Trophoblast cell (in vitro differentiated cells and primary cell): ENCODE measurements at regions not wholly inside any gene's neighbourhood (a gene's known extent, or its start where the extent isn't known, plus 50 kb on each side); places are given as distances from the start of the nearest gene placed in this dataset.
A peak's percentile ranks its signal among the peaks of the same experiment; 100 is the strongest.
"Not testable (repeated sequence)": the region's sequence is repeated elsewhere in the genome, so short reads cannot be mapped to it uniquely, and the experiment has no call there.

ENCODE experiments used
- DNase-seq, 2 donors: peaks; one replicate each; pipeline ENCODE4 v3.0.0-alpha.2; 2016
- H2AFZ ChIP-seq: 2 replicates; pipeline ENCODE4 v1.6.1; 2013; ENCODE audit warnings: low read length, moderate library complexity, mild to moderate bottlenecking; ENCODE audit not compliant: insufficient read depth, poor library complexity
- H2AK5ac ChIP-seq: 2 replicates; pipeline ENCODE4 v1.6.1; 2013; ENCODE audit warnings: mild to moderate bottlenecking, low read length
- H2BK120ac ChIP-seq: 2 replicates; pipeline ENCODE4 v1.6.1; 2013; ENCODE audit warnings: low read length, mild to moderate bottlenecking, moderate library complexity; ENCODE audit not compliant: insufficient read depth, poor library complexity
- H2BK12ac ChIP-seq: 2 replicates; pipeline ENCODE4 v1.6.1; 2013; ENCODE audit warnings: mild to moderate bottlenecking, low read length, moderate library complexity
- H2BK5ac ChIP-seq: 2 replicates; pipeline ENCODE4 v1.6.1; 2013; ENCODE audit warnings: low read length, low read depth, moderate library complexity, mild to moderate bottlenecking; ENCODE audit not compliant: poor library complexity
- H3K14ac ChIP-seq: 2 replicates; pipeline ENCODE4 v1.6.1; 2013; ENCODE audit warnings: mild to moderate bottlenecking, low read length
- H3K18ac ChIP-seq: 2 replicates; pipeline ENCODE4 v1.6.1; 2013; ENCODE audit warnings: mild to moderate bottlenecking, low read length
- H3K23ac ChIP-seq: 2 replicates; pipeline ENCODE4 v1.6.1; 2013; ENCODE audit warnings: low read length
- H3K27ac ChIP-seq: 2 replicates; pipeline ENCODE4 v1.5.1; 2013; ENCODE audit warnings: low read depth, mild to moderate bottlenecking, inconsistent platforms, low read length, moderate library complexity
- H3K27me3 ChIP-seq: 2 replicates; pipeline ENCODE4 v1.6.1; 2013; ENCODE audit warnings: inconsistent platforms, mild to moderate bottlenecking, low read length, moderate library complexity; ENCODE audit not compliant: insufficient read depth
- H3K36me3 ChIP-seq, 2 experiments: 1 replicate in 1 of 2; 2 replicates in 1 of 2; pipeline ENCODE4 v1.6.1; 2013; ENCODE audit warnings: low read length in 2 of 2, mild to moderate bottlenecking in 2 of 2, moderate library complexity in 1 of 2; ENCODE audit not compliant: insufficient read depth in 2 of 2, control insufficient read depth in 1 of 2
- H3K4ac ChIP-seq: 2 replicates; pipeline ENCODE4 v1.6.1; 2013; ENCODE audit warnings: low read depth, mild to moderate bottlenecking, low read length, moderate library complexity
- H3K4me1 ChIP-seq, 2 experiments: 1 replicate in 1 of 2; 2 replicates in 1 of 2; pipeline ENCODE4 v1.6.1; 2013; ENCODE audit warnings: low read length in 2 of 2, mild to moderate bottlenecking in 2 of 2, moderate library complexity in 1 of 2; ENCODE audit not compliant: insufficient read depth in 2 of 2, control insufficient read depth in 1 of 2
- H3K4me2 ChIP-seq: 2 replicates; pipeline ENCODE4 v1.6.1; 2013; ENCODE audit warnings: inconsistent platforms, mild to moderate bottlenecking, low read length, moderate library complexity
- H3K4me3 ChIP-seq: 2 replicates; pipeline ENCODE4 v1.5.1; 2013; ENCODE audit warnings: mild to moderate bottlenecking, low read depth, low read length, inconsistent platforms
- H3K79me1 ChIP-seq: one replicate; pipeline ENCODE4 v1.6.1; 2013; ENCODE audit warnings: low read length
- H3K79me2 ChIP-seq: 2 replicates; pipeline ENCODE4 v1.6.1; 2013; ENCODE audit warnings: low read length, mild to moderate bottlenecking; ENCODE audit not compliant: control insufficient read depth, insufficient read depth, poor library complexity
- H3K9ac ChIP-seq: 2 replicates; pipeline ENCODE4 v1.6.1; 2013; ENCODE audit warnings: mild to moderate bottlenecking, low read length
- H3K9me3 ChIP-seq: 2 replicates; pipeline ENCODE4 v1.6.1; 2013; ENCODE audit warnings: low read depth, mild to moderate bottlenecking, control low read depth, inconsistent platforms, low read length; ENCODE audit not compliant: insufficient read depth
- H4K12ac ChIP-seq: 2 replicates; pipeline ENCODE4 v1.6.1; 2013; ENCODE audit warnings: low read depth, mild to moderate bottlenecking, low read length, moderate library complexity
- H4K8ac ChIP-seq: 2 replicates; pipeline ENCODE4 v1.6.1; 2013; ENCODE audit warnings: low read depth, mild to moderate bottlenecking, low read length, moderate library complexity
- H4K91ac ChIP-seq: one replicate; pipeline ENCODE4 v1.6.1; 2013; ENCODE audit warnings: low read depth, mild to moderate bottlenecking, low read length, moderate library complexity
- WGBS: extraction: QIAGEN DNeasy Blood & Tissue Kit; methylation state at CpG from one replicate; pipeline ENCODE4 v1.1.7; 2013; ENCODE audit warnings: missing lambda C conversion rate; ENCODE audit not compliant: insufficient read length, insufficient coverage; ENCODE audit errors: extremely low coverage; 5-methylcytosine and 5-hydroxymethylcytosine counted together

GRCh38 chr2:42972933-42973516, 180.6 kb upstream of the HAAO start:
- H4K8ac ChIP-seq, H3K79me2 ChIP-seq, H2BK12ac ChIP-seq, H2AFZ ChIP-seq, H3K4ac ChIP-seq, H3K4me3 ChIP-seq, H3K27ac ChIP-seq, H2BK5ac ChIP-seq, H3K23ac ChIP-seq, H3K4me2 ChIP-seq, H3K18ac ChIP-seq, H3K27me3 ChIP-seq, H4K12ac ChIP-seq, H4K91ac ChIP-seq, H3K79me1 ChIP-seq, DNase-seq, H2AK5ac ChIP-seq, H3K36me3 ChIP-seq, H3K9me3 ChIP-seq, H3K14ac ChIP-seq, H3K9ac ChIP-seq: not testable (repeated sequence)
- H3K4me1 ChIP-seq: peaks cover 18 to 22% of the 10 kb centered on the region in 2 experiments
- WGBS: no CpG with 5 or more reads among the region's 11 CpGs
- peak overlapping the region; percentile 35 for H2BK120ac ChIP-seq

GRCh38 chr2:42971947-42972736, 179.8 kb upstream of the HAAO start:
- H4K12ac ChIP-seq: no peak overlapping the region
- no peak overlapping the region for H2AFZ ChIP-seq
- no peak overlapping the region for H4K8ac ChIP-seq
- no peaks in the 10 kb centered on the region for H3K27me3 ChIP-seq
- H3K4ac ChIP-seq: no peak overlapping the region
- no peaks in the 10 kb centered on the region for H3K36me3 ChIP-seq
- H3K14ac ChIP-seq: no peak overlapping the region
- no peak overlapping the region for H4K91ac ChIP-seq
- H2AK5ac ChIP-seq: no peak overlapping the region
- H2BK5ac ChIP-seq: no peak overlapping the region
- peaks cover 18 to 22% of the 10 kb centered on the region in 2 experiments for H3K4me1 ChIP-seq
- H3K27ac ChIP-seq: no peak overlapping the region
- H3K79me2 ChIP-seq: no peaks in the 10 kb centered on the region
- H3K9me3 ChIP-seq: no peaks in the 10 kb centered on the region
- H3K23ac ChIP-seq: no peak overlapping the region
- H3K4me3 ChIP-seq: no peak overlapping the region
- no peak overlapping the region for H3K9ac ChIP-seq
- no peak overlapping the region for H3K4me2 ChIP-seq
- no CpG with 5 or more reads among the region's 7 CpGs for WGBS
- no peak for DNase-seq
- no peak overlapping the region for H3K18ac ChIP-seq
- H2BK120ac ChIP-seq: no peak overlapping the region
- H2BK12ac ChIP-seq: no peak overlapping the region
- peaks cover 7% of the 10 kb centered on the region for H3K79me1 ChIP-seq

GRCh38 chr2:42971381-42971780, 179.0 kb upstream of the HAAO start:
- Histone ChIP-seq H3K4me2 (no peak overlapping the region), H3K23ac (no peak overlapping the region), H3K4me1 (peaks cover 18 to 22% of the 10 kb centered on the region in 2 experiments), H3K4me3 (no peak overlapping the region), H4K91ac (no peak overlapping the region), H3K9me3 (no peaks in the 10 kb centered on the region), H3K14ac (no peak overlapping the region), H3K79me2 (no peaks in the 10 kb centered on the region), H2AK5ac (no peak overlapping the region), H4K8ac (no peak overlapping the region), H3K27ac (no peak overlapping the region), H3K4ac (no peak overlapping the region), H2BK120ac (no peak overlapping the region), H3K9ac (no peak overlapping the region), H2BK12ac (no peak overlapping the region), H3K18ac (no peak overlapping the region), H4K12ac (no peak overlapping the region), H3K36me3 (no peaks in the 10 kb centered on the region), H2AFZ (no peak overlapping the region), H3K27me3 (no peaks in the 10 kb centered on the region), H3K79me1 (peaks cover 7% of the 10 kb centered on the region), H2BK5ac (no peak overlapping the region)
- no peak for DNase-seq
- no CpG with 5 or more reads among the region's 8 CpGs for WGBS

GRCh38 chr2:42970151-42970550, 177.8 kb upstream of the HAAO start:
- H4K12ac ChIP-seq: no peak overlapping the region
- no peak overlapping the region for H3K4ac ChIP-seq
- no peak overlapping the region for H3K4me3 ChIP-seq
- no CpG with 5 or more reads among the region's 3 CpGs for WGBS
- no peak overlapping the region for H2BK5ac ChIP-seq
- H3K18ac ChIP-seq: no peak overlapping the region
- H2BK12ac ChIP-seq: no peak overlapping the region
- DNase-seq: peak; percentile 28 to 39
- H3K27me3 ChIP-seq: no peaks in the 10 kb centered on the region
- H4K8ac ChIP-seq: no peak overlapping the region
- H3K79me1 ChIP-seq: peaks cover 5% of the 10 kb centered on the region
- H3K9me3 ChIP-seq: no peaks in the 10 kb centered on the region
- peaks cover 14 to 18% of the 10 kb centered on the region in 2 experiments for H3K4me1 ChIP-seq
- H4K91ac ChIP-seq: no peak overlapping the region
- no peak overlapping the region for H3K23ac ChIP-seq
- no peak overlapping the region for H3K4me2 ChIP-seq
- H3K27ac ChIP-seq: no peak overlapping the region
- no peaks in the 10 kb centered on the region for H3K36me3 ChIP-seq
- no peak overlapping the region for H3K9ac ChIP-seq
- no peak overlapping the region for H3K14ac ChIP-seq
- H2AFZ ChIP-seq: no peak overlapping the region
- H2AK5ac ChIP-seq: no peak overlapping the region
- H3K79me2 ChIP-seq: no peaks in the 10 kb centered on the region
- no peak overlapping the region for H2BK120ac ChIP-seq
